DMS 273 (cell line): ENCODE measurements at regions not wholly inside any gene's neighbourhood (a gene's known extent, or its start where the extent isn't known, plus 50 kb on each side); places are given as distances from the start of the nearest gene placed in this dataset.

Source experiments
- DNase-seq: peaks from one replicate; lab custom pipeline; 2025; ENCODE audit not compliant: unreplicated experiment; lab: John Stamatoyannopoulos, UW

DNA sequence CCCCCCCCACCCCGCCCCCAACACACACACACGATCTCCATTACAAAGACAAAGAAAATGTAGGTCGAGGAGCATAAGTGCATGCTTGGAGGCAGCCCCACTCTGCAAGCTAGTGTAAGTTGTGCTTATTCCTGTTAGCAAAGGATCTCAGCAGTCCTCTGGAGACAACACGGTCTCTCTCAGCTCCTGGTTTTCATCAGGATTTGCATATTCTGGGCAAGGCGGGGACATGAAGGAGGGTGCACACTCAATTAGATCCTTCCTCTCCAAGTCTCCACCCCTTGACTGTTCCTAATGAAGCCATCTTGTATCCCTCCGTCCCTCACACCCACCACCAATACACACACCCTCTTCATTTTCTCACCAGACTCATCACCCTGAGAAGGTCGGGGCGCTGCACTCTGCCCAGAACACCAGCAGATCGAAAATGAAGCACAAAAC, 63.8 kb downstream of the MRPL46 start:
- DNase-seq: no peak

DNA sequence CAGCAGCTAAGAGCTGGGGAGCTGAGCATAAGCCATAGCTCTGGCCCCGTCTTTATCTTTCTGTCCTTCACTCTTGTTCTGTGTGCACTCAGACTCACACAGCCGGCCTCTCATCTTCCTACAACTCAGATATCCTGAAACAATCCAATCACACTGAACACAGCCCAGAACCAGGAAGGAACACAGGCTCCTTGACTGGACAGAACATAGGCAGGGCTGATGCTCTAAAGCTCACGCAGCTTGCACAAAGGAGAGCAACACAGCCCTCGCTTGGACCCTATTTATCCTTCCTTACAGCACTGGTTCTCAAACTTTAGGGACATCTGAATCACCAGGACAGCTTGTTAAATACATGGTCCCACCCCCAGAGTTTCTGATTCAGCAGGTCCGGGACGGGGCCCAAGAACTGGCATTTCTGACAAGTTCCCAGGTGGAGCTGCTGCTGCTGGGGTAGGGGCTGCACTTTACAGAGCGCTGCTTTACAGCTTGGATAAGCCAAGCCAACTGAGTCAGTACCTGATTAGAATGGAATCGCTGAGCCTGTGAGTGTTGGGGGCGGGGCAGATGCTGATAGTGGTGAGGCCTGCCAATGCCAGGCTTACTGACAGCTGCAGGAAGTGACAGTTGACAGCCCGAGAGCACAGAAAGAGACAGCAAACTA, 65.1 kb downstream of the MRPL46 start:
- no peak for DNase-seq

DNA sequence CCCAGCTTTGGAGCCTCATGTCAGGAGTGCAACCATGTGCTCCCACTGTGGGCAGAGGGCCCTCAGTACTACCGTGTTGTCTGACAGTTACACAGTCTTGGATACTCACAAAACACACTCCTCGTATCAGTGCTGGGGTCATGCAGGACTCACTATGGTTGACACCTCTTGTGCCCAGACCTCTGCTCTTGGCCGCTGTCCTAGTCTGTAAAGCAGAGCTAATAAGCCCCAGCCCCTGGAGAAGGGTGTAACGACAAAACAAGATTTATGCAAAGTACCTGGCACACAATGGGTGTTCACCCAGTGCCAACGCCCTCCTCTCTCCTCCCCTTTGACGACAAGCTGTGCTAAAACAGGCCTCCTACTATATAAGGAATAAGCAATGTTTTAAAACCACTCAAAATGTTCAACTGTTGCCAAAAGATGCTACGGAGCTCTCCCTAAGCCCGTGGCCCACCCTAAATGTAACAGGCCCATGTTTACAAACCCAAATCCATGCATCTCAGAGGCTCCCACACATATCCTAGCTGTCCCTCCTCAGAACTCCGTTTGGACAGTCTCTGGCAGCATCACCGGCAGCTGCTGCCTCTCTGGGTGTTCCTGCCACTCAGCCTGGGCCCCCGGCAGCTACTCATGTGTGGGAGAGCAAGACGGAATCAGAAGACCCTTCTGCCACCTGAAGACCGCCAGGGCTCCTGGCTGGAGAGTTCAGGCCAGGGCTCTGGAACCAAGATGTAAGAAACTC, 65.8 kb downstream of the MRPL46 start:
- DNase-seq: no peak

DNA sequence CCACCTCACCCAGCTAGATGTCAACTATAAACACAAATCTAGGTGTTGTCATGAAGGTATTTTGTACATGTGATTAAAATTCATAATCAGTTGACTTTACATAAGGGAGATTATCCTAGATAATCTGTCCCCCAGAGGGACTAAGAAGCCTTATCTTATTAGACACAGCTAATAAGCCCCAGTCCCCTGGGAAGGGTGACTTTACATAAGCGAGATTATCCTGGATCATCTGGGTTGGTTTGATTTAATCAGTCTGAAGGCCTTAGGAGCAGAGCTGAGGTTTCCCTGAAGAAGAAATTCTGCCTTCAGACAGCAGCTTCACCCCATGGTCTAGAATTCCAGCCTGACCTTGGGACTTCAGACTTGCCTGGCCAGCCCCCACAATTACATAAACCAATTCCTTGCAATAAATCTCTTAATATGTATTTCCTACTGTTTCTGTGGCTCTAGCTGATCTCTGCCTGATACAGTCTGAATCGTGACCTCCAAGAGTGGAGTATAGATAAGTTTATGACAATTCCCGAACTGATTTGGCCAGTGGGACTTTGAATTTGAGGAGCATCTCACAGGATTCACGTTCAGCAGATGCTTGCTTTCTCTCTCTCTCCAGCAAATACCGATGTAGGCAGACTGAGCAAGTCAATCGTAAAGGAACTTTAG, 66.5 kb downstream of the MRPL46 start:
- no peak for DNase-seq

DNA sequence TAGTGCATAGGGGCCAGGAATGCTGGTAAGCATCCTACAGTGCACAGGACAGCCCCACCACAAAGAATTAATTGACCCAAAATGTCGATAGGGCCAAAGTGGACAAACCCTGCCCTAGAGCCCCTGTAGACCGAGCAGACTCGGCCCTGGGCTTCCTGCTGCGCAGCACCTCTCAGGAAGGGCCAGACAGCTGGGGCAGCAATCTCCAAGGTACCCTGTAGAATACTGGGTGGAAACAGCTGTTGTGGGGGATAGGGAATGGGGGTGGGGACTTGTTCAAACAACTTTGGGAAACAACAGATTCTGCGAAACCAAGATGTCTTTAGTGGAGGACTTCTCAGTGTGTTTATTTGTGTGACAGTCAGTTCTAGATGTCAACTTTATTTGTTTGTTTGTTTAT, 67.1 kb downstream of the MRPL46 start:
- no peak for DNase-seq

DNA sequence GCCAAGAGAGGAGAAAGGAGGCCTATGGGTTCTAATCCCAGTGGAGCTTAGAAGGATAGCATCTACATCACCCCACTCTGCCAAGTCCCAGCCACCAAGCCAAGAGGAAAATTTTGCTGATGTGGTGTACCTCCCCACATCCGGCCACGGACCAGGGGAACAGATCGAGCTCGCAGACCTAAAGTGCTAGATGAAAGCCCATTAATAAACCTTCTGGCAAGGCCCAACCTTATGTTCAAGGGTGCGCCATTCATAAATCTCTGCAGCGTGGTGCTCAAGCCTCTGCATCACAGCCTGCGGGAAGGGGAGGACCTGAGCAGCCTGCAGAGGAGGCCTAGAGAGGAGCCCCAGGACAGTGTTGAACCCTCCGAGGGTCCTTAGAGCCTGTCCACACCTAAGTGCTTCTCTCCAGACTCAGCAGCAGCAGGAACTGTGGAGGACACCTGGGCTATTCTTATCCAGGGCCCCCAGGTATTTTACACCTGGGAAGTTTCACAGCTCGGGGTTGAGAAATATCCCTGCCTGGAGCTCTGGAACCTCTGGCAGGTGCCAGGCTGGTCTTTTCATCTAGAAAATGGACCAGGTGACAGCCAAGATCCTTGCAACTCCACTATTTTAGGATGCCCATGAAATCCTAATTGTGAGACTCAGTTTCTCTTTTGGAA, 68.0 kb downstream of the MRPL46 start:
- DNase-seq: no peak

DNA sequence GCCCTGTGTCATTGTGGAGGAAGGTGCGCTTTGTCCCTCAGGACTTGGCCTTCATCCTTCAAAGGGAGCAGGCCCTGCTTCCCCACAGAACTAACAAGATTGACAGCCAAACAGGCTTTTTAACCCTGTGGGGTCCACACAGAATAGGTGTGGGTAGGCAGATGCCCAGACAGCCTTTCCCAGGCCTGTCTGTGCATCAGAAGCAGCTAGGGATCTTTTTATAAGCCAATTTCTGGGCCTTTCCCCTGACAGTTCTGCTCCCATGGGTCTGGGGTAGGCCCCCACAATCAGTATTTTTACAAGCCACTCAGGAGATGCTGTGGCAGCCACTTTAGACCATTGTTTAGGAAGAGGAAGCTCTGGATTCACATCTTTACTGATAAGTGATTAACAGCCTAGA, 69.2 kb downstream of the MRPL46 start:
- DNase-seq: no peak

DNA sequence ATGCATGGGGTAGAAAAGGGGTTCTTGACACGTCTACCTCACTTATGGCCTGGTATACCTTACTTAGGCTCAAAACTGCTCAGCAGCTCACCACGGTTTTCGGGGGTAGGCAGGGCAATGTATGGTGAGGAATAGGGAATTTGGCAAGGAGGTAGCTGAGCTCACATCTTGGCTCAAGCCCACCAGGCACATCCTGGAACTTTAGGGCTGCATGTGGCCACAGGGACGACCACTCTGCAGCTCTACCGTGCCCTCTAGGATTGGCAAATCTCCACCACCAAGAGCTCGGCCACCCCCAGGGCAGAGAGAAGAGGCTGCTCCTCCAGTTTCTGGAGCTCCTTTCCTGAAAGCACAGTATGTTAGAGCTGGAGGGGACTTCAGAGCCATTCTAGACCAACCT, 69.7 kb downstream of the MRPL46 start:
- no peak for DNase-seq

DNA sequence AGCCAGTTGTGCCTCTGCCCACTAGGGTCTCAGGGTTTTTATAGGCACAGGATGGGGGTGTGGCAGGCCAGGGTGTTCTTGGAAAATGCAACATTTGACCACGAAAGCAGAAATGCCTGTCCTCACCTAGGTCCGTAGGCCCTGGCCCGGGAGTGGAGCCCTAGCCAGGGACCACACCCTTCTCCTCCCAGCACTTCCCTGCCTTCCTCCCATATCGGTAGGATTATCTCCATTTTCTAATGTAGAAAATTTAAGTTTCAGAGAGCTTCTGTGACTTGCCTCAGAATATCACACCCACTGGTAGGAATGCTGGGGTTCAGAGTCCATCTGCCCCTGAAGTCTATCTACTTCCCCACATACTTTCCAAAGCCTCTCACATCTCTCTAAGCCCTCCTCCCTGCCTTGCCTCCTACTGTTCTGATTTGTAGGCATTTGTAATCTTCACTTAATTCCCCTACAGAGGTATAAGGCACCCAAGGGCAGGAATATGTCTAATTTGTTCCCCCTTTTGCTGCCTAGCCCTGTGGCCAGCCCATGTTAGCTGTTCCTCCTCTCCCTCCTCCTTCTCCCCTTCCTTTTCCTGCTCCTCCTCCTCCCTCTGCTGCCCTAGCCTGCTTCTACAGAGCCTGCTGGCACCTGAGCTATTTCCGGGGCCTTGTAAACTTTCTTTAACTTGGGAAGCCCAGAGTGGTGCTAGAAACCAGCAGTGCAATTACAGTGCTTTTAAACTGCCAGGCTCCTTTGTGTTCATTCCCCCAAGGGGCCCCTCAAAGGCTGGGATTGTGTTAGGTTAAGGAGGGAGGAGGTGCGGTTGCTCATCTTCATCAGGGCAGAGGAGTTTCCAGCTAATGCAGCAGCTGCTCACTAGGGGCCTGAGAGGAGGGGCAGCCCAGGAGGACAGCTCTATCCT, 71.1 kb downstream of the MRPL46 start:
- no peak for DNase-seq

DNA sequence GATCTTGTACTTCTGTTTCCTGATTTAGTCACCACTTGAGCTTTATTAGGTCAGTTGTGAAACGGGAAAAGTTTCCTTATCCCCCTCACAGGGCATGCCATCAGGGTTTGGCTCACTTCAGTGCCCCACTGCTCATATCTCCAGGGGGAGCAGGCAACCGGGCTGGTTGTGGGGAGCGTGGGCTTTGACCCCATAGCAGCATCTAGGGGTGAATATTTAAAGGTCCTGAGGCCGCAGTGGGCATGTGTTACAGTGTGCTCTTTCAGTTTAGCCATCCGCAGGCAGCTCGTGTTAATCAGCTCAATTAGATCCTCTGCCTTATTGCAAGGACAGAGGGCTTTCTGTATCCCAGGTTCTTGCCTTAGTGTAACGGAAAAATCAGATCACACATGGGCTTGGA, 71.9 kb downstream of the MRPL46 start:
- DNase-seq: no peak

DNA sequence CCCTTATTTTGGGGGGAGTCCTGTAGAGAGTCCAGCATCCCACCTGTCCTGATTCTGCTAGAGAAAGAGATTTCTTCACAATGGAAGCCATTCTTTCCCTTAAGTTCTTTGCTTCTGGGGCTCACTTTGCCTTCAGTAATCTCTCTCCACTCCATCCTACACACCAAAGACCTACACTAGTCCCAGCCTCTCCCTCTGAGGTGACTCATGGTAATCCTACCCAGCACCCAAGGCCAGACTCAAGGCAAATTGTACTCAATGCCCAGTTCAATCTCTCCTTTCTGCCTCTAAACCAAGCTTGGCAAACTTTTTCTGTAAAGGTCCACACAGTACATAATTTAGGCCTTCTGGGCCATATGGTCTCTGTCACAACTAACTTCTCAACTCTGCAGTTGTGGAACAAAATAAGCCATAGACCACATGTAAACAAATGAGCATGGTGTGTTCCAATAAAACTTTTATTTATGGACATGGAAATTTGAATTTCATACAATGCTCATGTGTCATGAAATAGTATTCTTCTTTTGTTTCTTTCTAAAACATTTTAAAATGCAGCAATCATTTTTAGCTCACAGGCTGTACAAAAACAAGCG, 72.5 kb downstream of the MRPL46 start:
- DNase-seq: no peak

DNA sequence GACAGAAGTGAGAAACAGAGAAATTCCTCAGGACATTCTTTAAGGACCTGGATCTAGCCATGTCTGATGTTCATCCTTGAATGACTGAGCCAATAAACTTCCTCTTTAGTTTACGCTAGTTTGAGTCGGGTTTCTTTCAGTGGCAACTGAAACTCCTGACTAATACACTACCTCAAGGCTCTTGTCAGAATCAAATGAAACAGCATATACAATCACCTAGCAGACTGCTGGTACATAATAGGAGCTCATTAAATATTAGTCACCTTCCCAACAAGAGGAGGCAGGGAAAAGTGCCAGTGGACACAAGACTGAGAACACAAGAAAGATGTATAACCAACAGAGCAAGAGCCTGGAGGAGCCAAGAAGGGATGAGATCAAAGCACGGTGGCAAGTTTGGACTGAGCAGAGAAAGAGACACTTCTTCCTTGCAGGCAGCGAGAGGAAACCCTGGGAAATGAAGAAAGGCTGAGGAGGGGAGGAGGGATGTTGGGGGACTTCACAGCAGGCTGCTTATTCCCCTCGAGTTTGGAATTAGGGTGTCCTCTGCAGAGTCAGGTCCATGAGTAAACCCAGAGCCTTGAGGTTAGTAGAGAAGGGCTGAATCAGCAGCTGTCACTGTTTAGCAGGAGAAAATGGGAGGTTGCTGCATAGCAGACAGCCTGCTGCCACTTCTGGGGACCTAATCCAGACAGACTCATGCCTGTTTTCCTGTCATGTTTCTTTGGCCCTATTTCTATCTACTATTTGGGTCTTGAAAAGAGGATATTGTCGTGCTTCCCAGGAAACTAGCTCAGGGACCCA, 73.3 kb downstream of the MRPL46 start:
- no peak for DNase-seq

DNA sequence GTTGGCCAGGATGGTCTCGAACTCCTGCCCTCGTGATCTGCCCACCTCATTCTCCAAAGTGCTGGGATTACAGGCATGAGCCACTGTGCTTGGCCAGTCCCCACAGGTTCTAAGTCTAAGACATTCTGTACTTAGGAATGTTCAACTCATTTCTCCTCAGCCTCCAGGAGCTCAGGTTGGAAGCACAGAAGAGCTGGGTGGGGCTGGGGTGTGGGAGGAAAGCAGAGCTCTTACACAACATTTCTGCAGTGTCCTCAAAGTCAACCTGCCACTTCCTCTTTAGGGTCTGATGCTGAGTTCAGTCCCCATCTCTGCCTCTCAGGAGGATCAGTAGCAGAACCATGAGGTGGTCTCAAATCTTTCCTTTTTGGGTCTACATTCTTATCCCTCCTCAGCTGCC, 75.5 kb downstream of the MRPL46 start:
- DNase-seq: no peak

DNA sequence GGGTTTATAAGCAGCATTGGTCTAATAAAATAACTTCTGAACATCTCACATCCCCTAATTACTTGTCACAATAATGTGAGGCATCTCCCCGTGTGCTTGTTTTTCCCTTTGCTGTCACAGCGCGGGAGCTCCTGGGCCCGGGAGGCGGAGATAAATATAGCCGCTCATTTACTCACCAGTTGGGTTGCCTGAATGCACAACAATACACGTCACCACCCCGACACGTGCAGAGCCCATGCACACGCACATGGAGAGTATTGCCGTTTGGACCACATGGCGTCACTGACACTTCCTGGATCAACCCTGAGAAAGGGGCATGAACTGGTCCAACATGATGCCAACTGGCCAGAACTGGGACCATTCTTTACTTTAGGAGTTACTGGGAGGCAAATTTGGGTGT, 76.2 kb downstream of the MRPL46 start:
- DNase-seq: no peak

DNA sequence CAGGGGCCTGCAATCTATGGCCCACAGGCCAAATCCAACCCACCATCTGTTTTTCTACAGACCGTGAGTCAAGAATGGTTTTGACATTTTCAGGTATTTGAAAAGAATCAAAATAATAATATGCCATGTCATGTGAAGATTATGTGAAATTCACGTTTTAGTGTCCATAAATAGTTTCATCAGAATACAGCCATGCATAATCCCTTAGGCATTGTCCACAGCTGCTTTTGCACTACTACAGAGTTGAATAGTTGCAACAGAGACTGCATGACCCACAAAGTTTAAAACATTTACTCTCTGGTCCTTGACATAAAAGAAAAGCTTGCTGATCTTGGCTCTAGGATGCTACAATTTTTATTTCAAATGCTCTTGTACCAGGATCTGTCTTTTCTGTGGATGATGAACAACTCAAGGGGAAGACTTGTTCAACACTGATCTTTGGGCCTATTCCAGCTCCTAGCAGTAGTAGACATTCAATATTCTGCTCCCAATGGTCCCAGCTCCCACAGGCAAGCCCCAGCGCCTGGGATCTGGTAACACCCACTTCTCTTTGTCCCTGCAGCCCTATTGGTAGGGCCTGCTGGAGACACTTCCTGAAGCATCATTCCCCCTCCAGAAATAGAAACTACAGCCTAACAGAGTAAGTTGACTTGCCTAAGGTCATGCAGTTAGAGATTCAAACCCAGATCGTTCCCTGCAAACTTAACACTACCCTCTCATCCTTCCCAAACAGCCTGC, 76.9 kb downstream of the MRPL46 start:
- DNase-seq: no peak

DNA sequence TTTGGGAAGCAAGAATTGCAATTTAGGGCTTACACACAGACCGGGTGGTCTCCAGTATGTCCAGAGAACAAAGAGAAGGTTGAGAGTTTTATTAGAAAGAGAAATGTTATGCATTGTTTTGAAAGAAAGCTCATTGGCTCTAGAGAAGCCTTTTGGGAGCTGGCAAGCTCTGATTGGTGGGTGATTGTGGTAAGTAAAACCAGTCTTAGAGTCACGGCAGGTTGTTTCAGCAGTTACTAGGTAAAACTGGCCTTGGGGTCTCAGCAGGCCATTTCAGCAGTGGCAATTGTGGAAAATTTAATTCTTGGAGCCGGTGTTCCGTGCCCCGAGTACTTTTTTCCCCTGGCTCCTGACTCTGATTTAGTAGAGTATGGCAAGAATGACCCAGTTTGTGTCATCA, 78.1 kb downstream of the MRPL46 start:
- DNase-seq: no peak

DNA sequence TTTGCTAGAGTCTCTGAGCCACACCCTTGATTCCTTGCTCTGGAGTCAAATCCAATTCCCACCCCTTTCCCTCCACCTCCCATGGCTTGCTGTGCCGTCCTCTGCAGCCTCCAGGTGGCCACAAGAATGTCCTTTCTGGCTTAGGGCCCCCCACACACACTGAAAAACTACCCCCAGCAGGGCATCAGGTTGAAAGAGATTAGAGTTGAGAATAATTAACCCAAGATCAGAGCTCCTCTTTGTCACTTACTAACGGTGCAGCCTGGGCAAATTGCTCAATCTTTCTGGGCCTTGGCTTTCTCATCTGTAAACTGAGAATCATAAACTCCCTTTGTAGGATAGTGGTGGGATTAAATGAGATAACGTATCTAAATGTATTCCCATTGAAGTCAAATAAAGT, 78.5 kb downstream of the MRPL46 start:
- DNase-seq: no peak

DNA sequence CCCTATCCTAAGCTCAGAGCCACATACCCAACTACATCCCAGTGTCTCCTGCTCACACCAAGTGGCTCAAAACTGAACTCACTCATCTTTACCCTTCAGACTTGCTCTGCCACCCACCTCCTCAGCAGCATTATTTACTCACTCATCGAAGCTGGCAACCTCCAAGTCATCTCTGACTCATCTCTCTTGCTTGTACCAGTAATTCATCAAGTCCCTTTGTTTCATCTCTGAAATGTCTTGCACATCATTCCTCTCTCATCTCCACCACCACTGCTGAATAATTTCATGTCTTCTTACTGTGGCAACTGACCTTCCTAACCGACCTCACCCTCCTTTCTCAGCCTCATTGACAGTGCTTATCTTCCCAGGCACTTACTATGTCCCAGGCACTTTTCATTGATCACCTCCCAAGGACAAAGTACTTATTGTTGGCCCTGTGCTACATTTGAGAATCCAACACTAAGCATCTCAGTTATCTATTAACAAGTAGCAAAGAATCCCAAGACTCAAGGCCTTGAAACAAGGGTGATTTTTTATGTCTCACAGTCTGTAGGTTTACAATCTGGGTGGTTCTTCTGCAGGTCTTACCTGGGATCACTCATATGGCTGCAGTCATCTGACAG, 82.0 kb downstream of the MRPL46 start:
- no peak for DNase-seq
